Hematopoietic multipotent progenitor cell treated with erythropoietin and hydrocortisone succinate and interleukin-3 and kit ligand, for 4 days (in vitro differentiated cells): ENCODE measurements at regions not wholly inside any gene's neighbourhood (a gene's known extent, or its start where the extent isn't known, plus 50 kb on each side); places are given as distances from the start of the nearest gene placed in this dataset.
A peak's percentile ranks its signal among the peaks of the same experiment; 100 is the strongest.

Experiments used
- DNase-seq: peaks from one replicate; pipeline ENCODE4 v3.0.0-alpha.2; 2015

DNA sequence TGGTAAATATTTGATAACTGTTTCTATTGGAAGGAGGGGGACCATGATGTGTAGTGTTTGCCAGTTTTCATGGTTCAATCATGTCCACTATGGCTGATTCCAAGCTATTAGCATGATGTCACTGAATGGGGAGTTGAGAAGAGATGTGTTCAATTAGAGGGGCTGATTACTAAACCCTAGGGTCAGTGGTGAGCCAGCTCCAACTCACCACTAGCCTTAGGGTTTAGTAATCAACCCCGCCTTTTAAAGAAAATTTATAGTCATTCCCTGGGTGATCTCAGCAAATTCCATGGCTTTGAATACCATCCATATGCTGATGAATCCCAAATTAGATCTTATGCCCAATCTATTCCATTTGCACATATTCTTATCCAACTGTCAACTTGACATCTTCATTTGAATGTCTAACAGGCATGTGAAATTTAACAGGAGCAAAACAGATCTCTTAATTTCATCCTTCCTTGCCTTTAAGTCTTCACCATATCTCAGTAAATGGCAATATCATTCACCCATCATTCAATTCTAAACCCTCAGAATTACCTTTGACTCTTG is 98.8 kb downstream of the GCNT1 start:
- no peak for DNase-seq

DNA sequence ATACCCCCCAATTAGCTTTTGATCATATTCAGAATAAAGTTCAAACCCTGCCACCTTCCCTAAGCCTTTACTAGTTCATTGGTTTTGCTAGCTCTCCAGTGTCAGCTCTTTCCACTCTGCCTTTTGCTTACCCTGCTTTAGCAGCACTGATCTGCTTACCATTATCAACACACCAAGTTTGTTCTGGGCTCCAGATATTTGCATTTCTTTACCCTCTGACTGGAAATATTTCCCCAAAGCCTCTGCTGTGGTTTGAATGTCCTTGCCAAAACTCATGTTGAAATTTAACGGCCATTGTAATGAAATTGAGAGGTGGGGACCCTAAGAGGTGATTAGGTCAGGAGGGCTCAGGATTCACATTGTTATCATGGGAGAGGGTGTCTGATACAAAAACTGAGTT is 99.5 kb downstream of the GCNT1 start:
- DNase-seq, result peak; percentile 31

DNA sequence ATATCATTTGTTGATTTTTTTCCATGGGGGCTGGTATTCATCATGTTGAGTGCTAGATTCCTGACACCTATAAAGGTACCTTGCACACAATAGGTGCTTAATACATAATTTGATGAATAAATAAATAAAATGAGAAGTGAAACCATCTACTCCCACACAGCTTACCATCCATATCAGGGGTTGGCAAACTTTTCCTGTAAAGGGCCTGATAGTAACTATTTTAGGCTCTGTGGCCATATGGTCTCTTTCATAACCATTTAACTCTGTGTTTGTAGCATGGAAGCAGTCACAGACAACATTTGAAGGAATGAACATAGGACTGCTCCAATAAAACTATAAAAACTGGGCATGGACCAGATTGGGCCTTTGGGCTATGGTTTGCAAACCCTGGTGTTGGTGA is 100.3 kb downstream of the GCNT1 start:
- peak; percentile 63 for DNase-seq

DNA sequence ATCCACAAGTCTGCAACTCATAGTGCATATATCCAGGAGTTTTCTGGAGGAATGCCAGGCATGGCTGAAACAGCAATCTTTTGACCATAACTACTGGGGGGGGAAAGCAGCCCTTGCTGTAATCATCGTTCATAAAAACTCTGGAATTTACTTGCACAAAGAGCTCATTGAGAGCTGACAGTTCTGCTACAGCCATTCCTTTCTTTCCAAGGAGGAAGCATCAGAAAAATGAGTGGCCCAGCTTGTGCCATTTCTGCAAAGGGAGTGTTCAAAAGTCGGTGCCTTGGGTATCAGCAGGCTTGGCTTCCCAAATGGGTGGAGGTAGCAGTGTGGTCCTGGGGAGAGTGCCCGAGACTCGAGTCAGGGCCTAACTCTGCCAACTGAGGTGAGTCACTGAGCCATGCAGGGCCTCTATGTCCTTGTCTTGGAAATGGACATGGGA is 101.5 kb downstream of the GCNT1 start:
- no peak for DNase-seq

DNA sequence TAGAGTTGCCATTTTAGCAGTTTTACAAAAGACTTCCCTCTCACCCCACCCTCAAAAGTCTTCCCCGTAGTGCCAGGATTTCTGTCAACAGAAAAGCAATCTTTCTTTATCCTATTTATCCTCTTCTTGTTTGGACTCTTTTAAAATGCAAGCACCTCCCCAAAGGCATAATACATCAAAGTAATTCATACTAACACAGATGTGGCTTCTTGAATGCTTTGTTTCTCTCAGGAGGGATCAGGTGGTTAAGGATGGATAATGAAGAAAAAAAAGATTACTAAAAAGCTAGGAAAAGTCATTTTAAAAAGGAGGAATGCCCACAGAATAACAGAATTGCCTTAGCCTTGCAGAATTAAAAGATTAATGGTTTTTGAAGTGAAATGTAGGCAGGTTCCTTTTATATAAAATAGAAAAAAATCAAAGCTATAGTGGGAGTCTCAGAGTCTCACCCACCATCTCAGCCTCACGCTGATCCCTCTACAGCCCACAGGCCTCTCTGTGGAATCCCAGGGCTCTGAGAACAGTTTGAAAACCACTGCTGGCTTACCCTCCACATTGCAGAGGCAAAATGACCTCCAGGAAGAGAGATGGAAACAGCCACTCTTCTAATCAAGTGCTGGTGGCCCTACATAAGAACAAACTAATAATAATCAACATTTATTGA is 102.2 kb downstream of the GCNT1 start:
- no peak for DNase-seq
